PC-3 (cell line): ENCODE measurements at regions not wholly inside any gene's neighbourhood (a gene's known extent, or its start where the extent isn't known, plus 50 kb on each side); places are given as distances from the start of the nearest gene placed in this dataset.

Experiments used
- ATAC-seq: fragments of 200-7000 bp; cut with Tn5 transposase; 2 replicates; pipeline ENCODE4 v1.9.1; 2020; ENCODE audit warnings: mild to moderate bottlenecking, moderate library complexity
- BruUV-seq: library from RNA; stranded (reverse); fragments of 400-500 nt; replicated peaks from 2 replicates; lab custom pipeline; 2021; lab: Mats Ljungman, UMichigan
- CTCF ChIA-PET: fragments of 300-600 bp; sonication (Branson Sonifier 250); formaldehyde crosslinking; loops from one replicate; lab custom pipeline; 2022; ENCODE audit warnings: antibody characterized with exemption; lab: Charles Lee
- POLR2A ChIA-PET: fragments of 300-600 bp; sonication (Branson Sonifier 250); formaldehyde crosslinking; loops from one replicate; lab custom pipeline; 2022; ENCODE audit warnings: antibody characterized with exemption; ENCODE audit not compliant: unreplicated experiment; lab: Charles Lee
- DNase-seq: peaks from one replicate; pipeline ENCODE4 v3.0.0-alpha.2; 2015
- H2AFZ ChIP-seq: fragments of 300-600 bp; sonication (generic); 2 replicates; pipeline ENCODE4 v1.6.0; 2016; ENCODE audit warnings: antibody characterized with exemption, low read length
- H3F3A ChIP-seq: fragments of 300-600 bp; sonication (generic); one replicate; pipeline ENCODE4 v1.6.0; 2017; ENCODE audit warnings: antibody characterized with exemption, low read length, control low read depth, mild to moderate bottlenecking; ENCODE audit not compliant: unreplicated experiment
- H3K27ac ChIP-seq: fragments of 300-600 bp; sonication (generic); 2 replicates; pipeline ENCODE4 v1.5.1; 2016; ENCODE audit warnings: mild to moderate bottlenecking, low read length
- H3K27me3 ChIP-seq: fragments of 300-600 bp; sonication (generic); 2 replicates; pipeline ENCODE4 v1.6.1; 2016; ENCODE audit warnings: low read length, mixed read lengths
- H3K36me3 ChIP-seq: fragments of 300-600 bp; sonication (generic); 2 replicates; pipeline ENCODE4 v1.6.1; 2016; ENCODE audit warnings: low read depth, mixed run types, low read length, mixed read lengths
- H3K4me1 ChIP-seq: fragments of 300-600 bp; sonication (generic); 2 replicates; pipeline ENCODE4 v1.5.1; 2016; ENCODE audit warnings: low read length; ENCODE audit not compliant: insufficient read depth
- H3K4me2 ChIP-seq: fragments of 300-600 bp; sonication (generic); 2 replicates; pipeline ENCODE4 v1.6.0; 2016; ENCODE audit warnings: low read length
- H3K4me3 ChIP-seq: fragments of 300-600 bp; sonication (generic); 2 replicates; pipeline ENCODE4 v1.5.1; 2016; ENCODE audit warnings: mild to moderate bottlenecking, low read length, mixed read lengths
- H3K79me2 ChIP-seq: fragments of 300-600 bp; sonication (generic); 2 replicates; pipeline ENCODE4 v1.6.1; 2017; ENCODE audit warnings: low read length, mixed read lengths
- H3K9ac ChIP-seq: fragments of 300-600 bp; sonication (generic); 2 replicates; pipeline ENCODE4 v1.6.0; 2016; ENCODE audit warnings: mild to moderate bottlenecking, low read length
- H3K9me2 ChIP-seq: fragments of 300-600 bp; sonication (generic); replicated peaks from 2 replicates; pipeline ENCODE4 v1.6.1; 2016; ENCODE audit warnings: mixed run types, low read length, mixed read lengths
- H3K9me3 ChIP-seq: fragments of 300-600 bp; sonication (generic); 2 replicates; pipeline ENCODE4 v1.6.1; 2016; ENCODE audit warnings: low read length, mixed read lengths
- H4K20me1 ChIP-seq: fragments of 300-600 bp; sonication (generic); 2 replicates; pipeline ENCODE4 v1.6.1; 2016; ENCODE audit warnings: low read length, mixed read lengths
- CTCF ChIP-seq: fragments of 300-600 bp; sonication (generic); conservative IDR thresholded peaks from 2 replicates; pipeline ENCODE4 v1.5.1; 2017; ENCODE audit warnings: antibody characterized with exemption, low read depth, mild to moderate bottlenecking, low read length
- EZH2 ChIP-seq: fragments of 300-600 bp; sonication (generic); IDR thresholded peaks from one replicate; pipeline ENCODE4 v1.6.1; 2017; ENCODE audit warnings: antibody characterized with exemption, mild to moderate bottlenecking, low read length; ENCODE audit not compliant: unreplicated experiment
- EZH2phosphoT487 ChIP-seq: fragments of 300-600 bp; sonication (generic); IDR thresholded peaks from 2 replicates; pipeline ENCODE4 v1.6.1; 2018; ENCODE audit warnings: mild to moderate bottlenecking, antibody characterized with exemption, low read length, borderline replicate concordance
- intact Hi-C: fragments of 100-400 bp; cut with micrococcal nuclease; formaldehyde crosslinking; loops from 2 replicates; pipeline ENCODE4 v1.9.0; 2023

- no peaks in the 10 kb centered on the region for H3K9me3 ChIP-seq
- DNase-seq, result no peak
- no peaks in the 10 kb centered on the region for H3K27me3 ChIP-seq
- H3K4me3 ChIP-seq, result no peak overlapping the region
- H2AFZ ChIP-seq, result no peak overlapping the region
- no peak overlapping the region for H3K9ac ChIP-seq
- H3K4me2 ChIP-seq, result no peak overlapping the region
- no peak overlapping the region for H3K27ac ChIP-seq
- H3K79me2 ChIP-seq, result no peaks in the 10 kb centered on the region
- H3F3A ChIP-seq, result no peaks in the 10 kb centered on the region
- no peak for ATAC-seq
- TF ChIP-seq EZH2phosphoT487 (no peak), EZH2 (no peak), CTCF (no peak)
- no TSS peak for BruUV-seq
- no peaks in the 10 kb centered on the region for H3K9me2 ChIP-seq
- no peaks in the 10 kb centered on the region for H4K20me1 ChIP-seq
- ChIA-PET POLR2A (no interaction called here), CTCF (no interaction called here)
- H3K4me1 ChIP-seq, result no peaks in the 10 kb centered on the region
- intact Hi-C loops, result no loop called here
- H3K36me3 ChIP-seq, result no peaks in the 10 kb centered on the region
These were observed 87.7 kb upstream of the FSHR start for GRCh38 chr2:49241991-49242390.

- Histone ChIP-seq H2AFZ (no peak overlapping the region), H3K36me3 (no peaks in the 10 kb centered on the region), H4K20me1 (no peaks in the 10 kb centered on the region), H3K27ac (no peak overlapping the region), H3K9ac (no peak overlapping the region), H3K9me3 (no peaks in the 10 kb centered on the region), H3K79me2 (no peaks in the 10 kb centered on the region), H3K9me2 (no peaks in the 10 kb centered on the region), H3K4me2 (no peak overlapping the region), H3K27me3 (no peaks in the 10 kb centered on the region), H3F3A (no peaks in the 10 kb centered on the region), H3K4me1 (no peaks in the 10 kb centered on the region), H3K4me3 (no peak overlapping the region)
- intact Hi-C loops, result no loop called here
- no TSS peak for BruUV-seq
- ATAC-seq (no peak), DNase-seq (no peak)
- ChIA-PET POLR2A (no interaction called here), CTCF (no interaction called here)
- no peak for TF ChIP-seq CTCF
- no peak for TF ChIP-seq EZH2phosphoT487
- TF ChIP-seq EZH2, result no peak
These were observed 87.2 kb upstream of the FSHR start for GRCh38 chr2:49241501-49241900.

- no peaks in the 10 kb centered on the region for H3K4me1 ChIP-seq
- no peaks in the 10 kb centered on the region for H3F3A ChIP-seq
- no peaks in the 10 kb centered on the region for H3K79me2 ChIP-seq
- no peaks in the 10 kb centered on the region for H3K36me3 ChIP-seq
- H3K9me3 ChIP-seq, result no peaks in the 10 kb centered on the region
- H3K9me2 ChIP-seq, result no peaks in the 10 kb centered on the region
- ChIA-PET POLR2A (no interaction called here), CTCF (no interaction called here)
- H4K20me1 ChIP-seq, result no peaks in the 10 kb centered on the region
- H3K4me3 ChIP-seq, result no peak overlapping the region
- intact Hi-C loops, result no loop called here
- DNase-seq (no peak), ATAC-seq (no peak)
- BruUV-seq, result no TSS peak
- no peak overlapping the region for H3K9ac ChIP-seq
- no peak for TF ChIP-seq EZH2phosphoT487
- TF ChIP-seq CTCF, result no peak
- no peak for TF ChIP-seq EZH2
- H3K27me3 ChIP-seq, result no peaks in the 10 kb centered on the region
- H2AFZ ChIP-seq, result no peak overlapping the region
- H3K27ac ChIP-seq, result no peak overlapping the region
- H3K4me2 ChIP-seq, result no peak overlapping the region
These were observed 86.3 kb upstream of the FSHR start for GRCh38 chr2:49240608-49241007.
